HEK293 (cell line): ENCODE measurements at regions not wholly inside any gene's neighbourhood (a gene's known extent, or its start where the extent isn't known, plus 50 kb on each side); places are given as distances from the start of the nearest gene placed in this dataset.
A peak's percentile ranks its signal among the peaks of the same experiment; 100 is the strongest.
"Not testable (repeated sequence)": the region's sequence is repeated elsewhere in the genome, so short reads cannot be mapped to it uniquely, and the experiment has no call there.

ENCODE experiments used
- CTCF ChIA-PET: fragments of 350-600 bp; formaldehyde crosslinking; extraction: SDS; loops from one replicate; lab custom pipeline; 2021; ENCODE audit warnings: antibody characterized with exemption; lab: Yijun Ruan, JAX
- POLR2A ChIA-PET: fragments of 300-600 bp; formaldehyde crosslinking; extraction: SDS; loops from one replicate; lab custom pipeline; 2020; ENCODE audit warnings: antibody characterized with exemption, inconsistent platforms; lab: Yijun Ruan, JAX
- H3K27ac ChIP-seq: fragments of 200-500 bp; sonication (Bioruptor generic); 2 replicates; pipeline ENCODE4 v1.5.1; 2014; ENCODE audit warnings: low read depth, low read length, control low read depth, inconsistent platforms; ENCODE audit errors: extremely low read depth
- H3K36me3 ChIP-seq, 2 experiments: fragments of 200-500 bp in 1 of 2; sonication (Bioruptor generic) in 1 of 2; 1 replicate in 1 of 2; 2 replicates in 1 of 2; pipeline ENCODE4 v1.5.1; 2014 to 2017; ENCODE audit warnings: inconsistent platforms in 2 of 2, low read length in 2 of 2; ENCODE audit not compliant: control insufficient read depth in 2 of 2, insufficient read depth in 1 of 2
- H3K4me1 ChIP-seq: fragments of 200-500 bp; sonication (Bioruptor generic); 2 replicates; pipeline ENCODE4 v1.5.1; 2014; ENCODE audit warnings: mild to moderate bottlenecking, low read length, inconsistent platforms; ENCODE audit not compliant: control insufficient read depth, insufficient read depth
- H3K4me3 ChIP-seq: 2 replicates; pipeline ENCODE4 v1.5.1; 2011; ENCODE audit warnings: low read depth, mild to moderate bottlenecking, control low read depth, low read length, moderate library complexity
- H3K9me3 ChIP-seq: fragments of 200-500 bp; sonication (Bioruptor generic); 2 replicates; pipeline ENCODE4 v1.5.1; 2014; ENCODE audit warnings: low read depth, low read length, inconsistent platforms; ENCODE audit not compliant: control insufficient read depth, insufficient read depth
- HOXD13 ChIP-seq: sonication (generic); formaldehyde crosslinking; IDR thresholded peaks from 2 replicates; pipeline ENCODE4 v1.8.0; 2022; ENCODE audit warnings: missing genetic modification reagents, borderline replicate concordance
- KLF7 ChIP-seq: fragments of 450-650 bp; formaldehyde crosslinking; IDR thresholded peaks from 2 replicates; pipeline ENCODE4 v1.5.1; 2016; ENCODE audit warnings: missing biosample characterization, missing genetic modification characterization, borderline replicate concordance
- OSR2 ChIP-seq: fragments of 450-650 bp; formaldehyde crosslinking; IDR thresholded peaks from 2 replicates; pipeline ENCODE4 v1.5.1; 2016; ENCODE audit warnings: missing biosample characterization, missing genetic modification characterization
- OVOL3 ChIP-seq: fragments of 450-650 bp; formaldehyde crosslinking; IDR thresholded peaks from 2 replicates; pipeline ENCODE4 v1.5.1; 2016; ENCODE audit warnings: missing biosample characterization, missing genetic modification characterization
- REST ChIP-seq: fragments of 450-650 bp; formaldehyde crosslinking; IDR thresholded peaks from 2 replicates; pipeline ENCODE4 v1.5.1; 2016; ENCODE audit warnings: missing biosample characterization, missing genetic modification characterization
- ZNF140 ChIP-seq: fragments of 450-650 bp; formaldehyde crosslinking; IDR thresholded peaks from 2 replicates; pipeline ENCODE4 v1.5.1; 2016; ENCODE audit warnings: missing biosample characterization, missing genetic modification characterization
- ZNF350 ChIP-seq: fragments of 450-650 bp; formaldehyde crosslinking; IDR thresholded peaks from 2 replicates; pipeline ENCODE4 v1.5.0; 2017; ENCODE audit warnings: missing biosample characterization, mild to moderate bottlenecking, missing genetic modification characterization
- ZNF394 ChIP-seq: fragments of 450-650 bp; formaldehyde crosslinking; IDR thresholded peaks from 2 replicates; pipeline ENCODE4 v1.5.1; 2016; ENCODE audit warnings: missing biosample characterization, missing genetic modification characterization, mild to moderate bottlenecking, moderate library complexity, borderline replicate concordance
- ZNF426 ChIP-seq: fragments of 450-650 bp; formaldehyde crosslinking; IDR thresholded peaks from 2 replicates; pipeline ENCODE4 v1.5.1; 2017; ENCODE audit warnings: missing biosample characterization, missing genetic modification characterization, mild to moderate bottlenecking, inconsistent platforms, moderate library complexity
- ZNF501 ChIP-seq: fragments of 450-650 bp; formaldehyde crosslinking; IDR thresholded peaks from 2 replicates; pipeline ENCODE4 v1.5.1; 2016; ENCODE audit warnings: missing biosample characterization, missing genetic modification characterization
- ZNF510 ChIP-seq: fragments of 450-650 bp; formaldehyde crosslinking; IDR thresholded peaks from 2 replicates; pipeline ENCODE4 v1.5.1; 2018; ENCODE audit warnings: mild to moderate bottlenecking, missing genetic modification characterization, missing biosample characterization; ENCODE audit not compliant: insufficient replicate concordance
- ZNF555 ChIP-seq: fragments of 450-650 bp; formaldehyde crosslinking; conservative IDR thresholded peaks from 2 replicates; pipeline ENCODE4 v1.5.1; 2017; ENCODE audit warnings: missing biosample characterization, mild to moderate bottlenecking, missing genetic modification characterization, inconsistent platforms
- ZNF558 ChIP-seq: fragments of 450-650 bp; formaldehyde crosslinking; IDR thresholded peaks from 2 replicates; pipeline ENCODE4 v1.5.1; 2016; ENCODE audit warnings: missing biosample characterization, missing genetic modification characterization
- ZNF623 ChIP-seq: fragments of 450-650 bp; formaldehyde crosslinking; IDR thresholded peaks from 2 replicates; pipeline ENCODE4 v1.5.1; 2016; ENCODE audit warnings: missing biosample characterization, missing genetic modification characterization
- ZNF639 ChIP-seq: fragments of 450-650 bp; formaldehyde crosslinking; IDR thresholded peaks from 2 replicates; pipeline ENCODE4 v1.5.1; 2016; ENCODE audit warnings: missing biosample characterization, missing genetic modification characterization
- ZNF654 ChIP-seq: fragments of 450-650 bp; formaldehyde crosslinking; IDR thresholded peaks from 2 replicates; pipeline ENCODE4 v1.5.1; 2016; ENCODE audit warnings: low read depth, missing biosample characterization, missing genetic modification characterization
- ZNF704 ChIP-seq: fragments of 450-650 bp; formaldehyde crosslinking; IDR thresholded peaks from 2 replicates; pipeline ENCODE4 v1.5.1; 2016; ENCODE audit warnings: missing biosample characterization, missing genetic modification characterization
- ZXDB ChIP-seq: fragments of 450-650 bp; formaldehyde crosslinking; IDR thresholded peaks from 2 replicates; pipeline ENCODE4 v1.5.1; 2016; ENCODE audit warnings: missing biosample characterization, missing genetic modification characterization
- TF ChIP-seq, protein P1 (sequence below): fragments of 450-650 bp; formaldehyde crosslinking; conservative IDR thresholded peaks from 2 replicates; pipeline ENCODE4 v1.5.1; 2016; ENCODE audit warnings: low read depth, missing biosample characterization, missing genetic modification characterization
- TF ChIP-seq, protein P2 (sequence below): fragments of 450-650 bp; formaldehyde crosslinking; conservative IDR thresholded peaks from 2 replicates; pipeline ENCODE4 v1.5.1; 2016; ENCODE audit warnings: low read depth, missing biosample characterization, missing genetic modification characterization

DNA sequence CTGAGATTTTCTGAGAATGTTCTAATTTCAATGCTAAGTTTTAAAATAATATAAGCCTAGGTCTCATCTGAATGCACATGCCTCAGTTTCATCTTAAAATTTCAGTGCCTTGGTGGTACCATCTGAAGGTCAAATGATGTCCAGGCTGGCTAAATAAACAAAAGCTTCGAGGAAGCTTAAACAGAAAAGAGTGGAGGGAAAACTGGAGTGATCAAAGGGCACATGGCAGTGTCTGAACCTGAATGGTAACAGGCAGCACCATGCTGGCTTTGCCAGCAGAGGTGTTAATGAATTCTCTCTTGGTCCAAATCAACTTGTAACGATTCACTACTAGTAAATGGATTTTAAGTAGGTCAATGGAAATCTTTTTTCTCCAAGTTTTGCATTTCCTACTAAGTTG is 158.4 kb upstream of the MEX3C start:
- H3K9me3 ChIP-seq, result no peaks in the 10 kb centered on the region
- ChIA-PET CTCF (no interaction called here), POLR2A (no interaction called here)
- TF ChIP-seq OSR2 (tag by site-specific recombination) (no peak), ZNF639 (tag by site-specific recombination) (no peak), ZNF704 (tag by site-specific recombination) (no peak), HOXD13 (no peak), OVOL3 (tag by site-specific recombination) (no peak), ZNF350 (no peak)
- TF ChIP-seq, all 188 proteins: peak for 0
- Histone ChIP-seq H3K4me3 (no peak overlapping the region), H3K4me1 (no peaks in the 10 kb centered on the region), H3K27ac (no peak overlapping the region), H3K36me3 (no peaks in the 10 kb centered on the region)

GRCh38 chr18:51360301-51360700 is 162.8 kb upstream of the MEX3C start:
- H3K36me3 ChIP-seq, H3K4me1 ChIP-seq, H3K9me3 ChIP-seq, H3K27ac ChIP-seq, H3K4me3 ChIP-seq, POLR2A ChIA-PET: not testable (repeated sequence)
- CTCF ChIA-PET, result interaction anchor here (0.6 kb wide), 1 partner anchor 467 kb away, joined by 4 read pairs; no protein-coding TSS in a partner anchor
- TF ChIP-seq, protein P1, sequence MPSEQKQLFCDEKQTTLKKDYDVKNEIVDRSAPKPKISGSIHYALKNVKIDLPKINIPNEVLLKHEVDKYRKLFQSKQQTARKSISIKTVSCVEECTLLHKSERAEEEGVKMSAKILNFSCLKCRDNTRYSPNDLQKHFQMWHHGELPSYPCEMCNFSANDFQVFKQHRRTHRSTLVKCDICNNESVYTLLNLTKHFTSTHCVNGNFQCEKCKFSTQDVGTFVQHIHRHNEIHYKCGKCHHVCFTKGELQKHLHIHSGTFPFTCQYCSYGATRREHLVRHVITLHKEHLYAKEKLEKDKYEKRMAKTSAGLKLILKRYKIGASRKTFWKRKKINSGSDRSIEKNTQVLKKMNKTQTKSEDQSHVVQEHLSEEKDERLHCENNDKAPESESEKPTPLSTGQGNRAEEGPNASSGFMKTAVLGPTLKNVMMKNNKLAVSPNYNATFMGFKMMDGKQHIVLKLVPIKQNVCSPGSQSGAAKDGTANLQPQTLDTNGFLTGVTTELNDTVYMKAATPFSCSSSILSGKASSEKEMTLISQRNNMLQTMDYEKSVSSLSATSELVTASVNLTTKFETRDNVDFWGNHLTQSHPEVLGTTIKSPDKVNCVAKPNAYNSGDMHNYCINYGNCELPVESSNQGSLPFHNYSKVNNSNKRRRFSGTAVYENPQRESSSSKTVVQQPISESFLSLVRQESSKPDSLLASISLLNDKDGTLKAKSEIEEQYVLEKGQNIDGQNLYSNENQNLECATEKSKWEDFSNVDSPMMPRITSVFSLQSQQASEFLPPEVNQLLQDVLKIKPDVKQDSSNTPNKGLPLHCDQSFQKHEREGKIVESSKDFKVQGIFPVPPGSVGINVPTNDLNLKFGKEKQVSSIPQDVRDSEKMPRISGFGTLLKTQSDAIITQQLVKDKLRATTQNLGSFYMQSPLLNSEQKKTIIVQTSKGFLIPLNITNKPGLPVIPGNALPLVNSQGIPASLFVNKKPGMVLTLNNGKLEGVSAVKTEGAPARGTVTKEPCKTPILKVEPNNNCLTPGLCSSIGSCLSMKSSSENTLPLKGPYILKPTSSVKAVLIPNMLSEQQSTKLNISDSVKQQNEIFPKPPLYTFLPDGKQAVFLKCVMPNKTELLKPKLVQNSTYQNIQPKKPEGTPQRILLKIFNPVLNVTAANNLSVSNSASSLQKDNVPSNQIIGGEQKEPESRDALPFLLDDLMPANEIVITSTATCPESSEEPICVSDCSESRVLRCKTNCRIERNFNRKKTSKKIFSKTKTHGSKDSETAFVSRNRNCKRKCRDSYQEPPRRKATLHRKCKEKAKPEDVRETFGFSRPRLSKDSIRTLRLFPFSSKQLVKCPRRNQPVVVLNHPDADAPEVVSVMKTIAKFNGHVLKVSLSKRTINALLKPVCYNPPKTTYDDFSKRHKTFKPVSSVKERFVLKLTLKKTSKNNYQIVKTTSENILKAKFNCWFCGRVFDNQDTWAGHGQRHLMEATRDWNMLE (tag by site-specific recombination), result peak; percentile 80
- TF ChIP-seq ZNF426 (tag by site-specific recombination) (peak; percentile 63), ZNF394 (tag by site-specific recombination) (peak; percentile 87; the same call in 1 of the 2 replicates), ZNF558 (0 out of 2 replicates have a peak, but pooled peaks have one; percentile 40), ZNF555 (tag by site-specific recombination) (peak; percentile 71), ZNF623 (tag by site-specific recombination) (peak; percentile 65; the same call in 1 of the 2 replicates), ZXDB (tag by site-specific recombination) (0 out of 2 replicates have a peak, but pooled peaks have one; percentile 36), ZNF654 (tag by site-specific recombination) (0 out of 2 replicates have a peak, but pooled peaks have one; percentile 7), ZNF510 (peak; percentile 30), ZNF140 (tag by site-specific recombination) (peak; percentile 52; the same call in 1 of the 2 replicates), KLF7 (tag by site-specific recombination) (peak; percentile 50; the same call in 1 of the 2 replicates), ZNF501 (tag by site-specific recombination) (0 out of 2 replicates have a peak, but pooled peaks have one; percentile 33), REST (tag by site-specific recombination) (peak; percentile 33; the same call in 1 of the 2 replicates)
- TF ChIP-seq, protein P2, sequence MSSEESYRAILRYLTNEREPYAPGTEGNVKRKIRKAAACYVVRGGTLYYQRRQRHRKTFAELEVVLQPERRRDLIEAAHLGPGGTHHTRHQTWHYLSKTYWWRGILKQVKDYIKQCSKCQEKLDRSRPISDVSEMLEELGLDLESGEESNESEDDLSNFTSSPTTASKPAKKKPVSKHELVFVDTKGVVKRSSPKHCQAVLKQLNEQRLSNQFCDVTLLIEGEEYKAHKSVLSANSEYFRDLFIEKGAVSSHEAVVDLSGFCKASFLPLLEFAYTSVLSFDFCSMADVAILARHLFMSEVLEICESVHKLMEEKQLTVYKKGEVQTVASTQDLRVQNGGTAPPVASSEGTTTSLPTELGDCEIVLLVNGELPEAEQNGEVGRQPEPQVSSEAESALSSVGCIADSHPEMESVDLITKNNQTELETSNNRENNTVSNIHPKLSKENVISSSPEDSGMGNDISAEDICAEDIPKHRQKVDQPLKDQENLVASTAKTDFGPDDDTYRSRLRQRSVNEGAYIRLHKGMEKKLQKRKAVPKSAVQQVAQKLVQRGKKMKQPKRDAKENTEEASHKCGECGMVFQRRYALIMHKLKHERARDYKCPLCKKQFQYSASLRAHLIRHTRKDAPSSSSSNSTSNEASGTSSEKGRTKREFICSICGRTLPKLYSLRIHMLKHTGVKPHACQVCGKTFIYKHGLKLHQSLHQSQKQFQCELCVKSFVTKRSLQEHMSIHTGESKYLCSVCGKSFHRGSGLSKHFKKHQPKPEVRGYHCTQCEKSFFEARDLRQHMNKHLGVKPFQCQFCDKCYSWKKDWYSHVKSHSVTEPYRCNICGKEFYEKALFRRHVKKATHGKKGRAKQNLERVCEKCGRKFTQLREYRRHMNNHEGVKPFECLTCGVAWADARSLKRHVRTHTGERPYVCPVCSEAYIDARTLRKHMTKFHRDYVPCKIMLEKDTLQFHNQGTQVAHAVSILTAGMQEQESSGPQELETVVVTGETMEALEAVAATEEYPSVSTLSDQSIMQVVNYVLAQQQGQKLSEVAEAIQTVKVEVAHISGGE, result peak; percentile 72
